Upper lobe of left lung (tissue), 6 donors: ENCODE measurements at regions not wholly inside any gene's neighbourhood (a gene's known extent, or its start where the extent isn't known, plus 50 kb on each side); places are given as distances from the start of the nearest gene placed in this dataset.

Source experiments
- ATAC-seq, 2 donors: fragments of 200-7000 bp; cut with Tn5 transposase; one replicate each; pipeline ENCODE4 v1.9.1; 2022; ENCODE audit warnings: mild to moderate bottlenecking in 2 of 2, moderate library complexity in 2 of 2; ENCODE audit not compliant: low FRiP score in 2 of 2
- DNase-seq, 2 donors: peaks; one replicate each; pipeline ENCODE4 v3.0.0-alpha.2; 2019 to 2020
- H3K27ac ChIP-seq, 4 donors: fragments of 200-600 bp; sonication (generic); one replicate each; pipeline ENCODE4 v1.5.1; 2016 to 2019
- H3K27me3 ChIP-seq, 4 donors: fragments of 200-600 bp; sonication (generic); one replicate each; pipeline ENCODE4 v1.5.1; 2017 to 2019
- H3K36me3 ChIP-seq, 4 donors: fragments of 200-600 bp; sonication (generic); one replicate each; pipeline ENCODE4 v1.5.1; 2016 to 2019
- H3K4me1 ChIP-seq, 4 donors: fragments of 200-600 bp; sonication (generic); one replicate each; pipeline ENCODE4 v1.5.1; 2018 to 2019
- H3K4me3 ChIP-seq, 4 donors: fragments of 200-600 bp; sonication (generic); one replicate each; pipeline ENCODE4 v1.5.1; 2017 to 2019; ENCODE audit warnings: mild to moderate bottlenecking in 2 of 4, moderate library complexity in 1 of 4
- H3K9me3 ChIP-seq, 4 donors: fragments of 200-600 bp; sonication (generic); one replicate each; pipeline ENCODE4 v1.5.1; 2018 to 2019
- EP300 ChIP-seq, 4 donors: sonication (generic); formaldehyde crosslinking; IDR thresholded peaks; one replicate each; pipeline ENCODE4 v1.5.1; 2017; ENCODE audit warnings: antibody characterized with exemption in 4 of 4, control low read depth in 2 of 4
- POLR2A ChIP-seq, 4 donors: fragments of 450-650 bp; IDR thresholded peaks; one replicate each; pipeline ENCODE4 v1.5.1; 2016 to 2017; ENCODE audit warnings: antibody characterized with exemption in 4 of 4, mild to moderate bottlenecking in 2 of 4
- POLR2AphosphoS5 ChIP-seq, 2 donors: sonication (generic); formaldehyde crosslinking; IDR thresholded peaks; one replicate each; pipeline ENCODE4 v1.5.1; 2017; ENCODE audit warnings: antibody characterized with exemption in 2 of 2
- WGBS, 2 donors: methylation state at CpG; one replicate each; pipeline ENCODE4 v1.1.5; 2017 to 2018; 5-methylcytosine and 5-hydroxymethylcytosine counted together
- TF ChIP-seq, protein P1 (sequence below), 6 experiments: fragments of 450-650 bp in 4 of 6; fragments of 200-600 bp in 2 of 6; sonication (generic) in 2 of 6; IDR thresholded peaks; one replicate each; pipeline ENCODE4 v1.5.1; 2016 to 2019; ENCODE audit warnings: antibody characterized with exemption in 6 of 6
- donor health status: DM: no; HTN: no; CAD: no; lungs with moderate emphysema.
- donor health status: DM: no; HTN: yes; CAD: no; lungs with severe emphysema.

DNA sequence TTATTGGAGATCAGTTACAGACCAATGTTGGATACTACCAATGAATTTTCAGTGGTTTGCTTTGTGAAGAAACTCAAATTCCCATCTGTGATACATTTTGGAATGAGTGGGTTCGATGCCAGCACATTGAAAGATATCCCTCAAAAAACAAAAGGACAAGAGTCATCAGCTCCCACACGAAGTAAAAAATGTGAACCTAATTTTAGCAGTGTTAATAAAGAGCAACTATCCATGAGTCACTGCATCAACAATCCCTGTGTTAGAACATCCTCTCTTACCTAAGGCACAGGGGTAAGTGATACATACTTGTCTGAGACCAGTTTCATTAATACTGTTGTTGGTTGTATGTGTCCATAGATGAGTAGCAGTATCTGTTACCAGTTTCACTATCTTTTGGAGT lies 551.8 kb upstream of the SOX11 start:
- no peaks in the 10 kb centered on the region for H3K9me3 ChIP-seq
- no peak for ATAC-seq
- H3K4me3 ChIP-seq: no peak overlapping the region

DNA sequence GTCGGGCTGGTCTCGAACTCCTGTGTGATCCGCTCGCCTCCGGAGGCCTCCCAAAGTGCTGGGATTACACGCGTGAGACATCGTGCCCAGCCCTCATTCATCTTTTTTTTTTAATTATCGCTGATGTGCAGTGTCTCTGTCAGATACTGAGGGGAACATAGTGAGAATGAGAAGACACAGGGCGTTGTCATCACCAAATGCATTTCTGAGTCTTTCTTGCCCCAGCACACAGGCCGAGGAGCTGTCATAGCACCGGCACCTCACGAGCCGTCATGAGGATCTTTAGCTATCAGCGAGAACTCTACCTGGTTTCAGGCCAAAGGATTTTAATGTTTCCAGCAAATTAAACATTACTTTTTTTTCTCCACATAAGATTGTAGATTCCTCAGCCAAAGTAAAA lies 548.0 kb upstream of the SOX11 start:
- DNase-seq: no peak
- TF ChIP-seq POLR2A (IDR thresholded peaks at IDR 0.05) (no peak), EP300 (IDR thresholded peaks at IDR 0.05) (no peak), POLR2AphosphoS5 (IDR thresholded peaks at IDR 0.05) (no peak)
- TF ChIP-seq, protein P1, sequence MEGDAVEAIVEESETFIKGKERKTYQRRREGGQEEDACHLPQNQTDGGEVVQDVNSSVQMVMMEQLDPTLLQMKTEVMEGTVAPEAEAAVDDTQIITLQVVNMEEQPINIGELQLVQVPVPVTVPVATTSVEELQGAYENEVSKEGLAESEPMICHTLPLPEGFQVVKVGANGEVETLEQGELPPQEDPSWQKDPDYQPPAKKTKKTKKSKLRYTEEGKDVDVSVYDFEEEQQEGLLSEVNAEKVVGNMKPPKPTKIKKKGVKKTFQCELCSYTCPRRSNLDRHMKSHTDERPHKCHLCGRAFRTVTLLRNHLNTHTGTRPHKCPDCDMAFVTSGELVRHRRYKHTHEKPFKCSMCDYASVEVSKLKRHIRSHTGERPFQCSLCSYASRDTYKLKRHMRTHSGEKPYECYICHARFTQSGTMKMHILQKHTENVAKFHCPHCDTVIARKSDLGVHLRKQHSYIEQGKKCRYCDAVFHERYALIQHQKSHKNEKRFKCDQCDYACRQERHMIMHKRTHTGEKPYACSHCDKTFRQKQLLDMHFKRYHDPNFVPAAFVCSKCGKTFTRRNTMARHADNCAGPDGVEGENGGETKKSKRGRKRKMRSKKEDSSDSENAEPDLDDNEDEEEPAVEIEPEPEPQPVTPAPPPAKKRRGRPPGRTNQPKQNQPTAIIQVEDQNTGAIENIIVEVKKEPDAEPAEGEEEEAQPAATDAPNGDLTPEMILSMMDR (IDR thresholded peaks at IDR 0.05): no peak
- no peak overlapping the region for H3K4me3 ChIP-seq
- H3K36me3 ChIP-seq: no peaks in the 10 kb centered on the region
- H3K9me3 ChIP-seq: peaks cover 0 to 6% (median 0%) of the 10 kb centered on the region in 4 donors
- ATAC-seq: no peak
- H3K27ac ChIP-seq: no peak overlapping the region
- no peaks in the 10 kb centered on the region for H3K4me1 ChIP-seq
- 79 to 81% methylated on average over 15 of the region's 15 CpGs for WGBS, 2 donors
- no peaks in the 10 kb centered on the region for H3K27me3 ChIP-seq

More for the DNA sequence above, 551.8 kb upstream of the SOX11 start:
- 67 to 71% methylated on average over 2 of the region's 2 CpGs for WGBS, 2 donors
- no peak for TF ChIP-seq EP300 (IDR thresholded peaks at IDR 0.05)
- TF ChIP-seq POLR2A (IDR thresholded peaks at IDR 0.05): no peak
- TF ChIP-seq POLR2AphosphoS5 (IDR thresholded peaks at IDR 0.05): no peak
- TF ChIP-seq, protein P1 (IDR thresholded peaks at IDR 0.05): no peak
- no peak for DNase-seq
- no peaks in the 10 kb centered on the region for H3K36me3 ChIP-seq
- no peak overlapping the region for H3K27ac ChIP-seq
- H3K27me3 ChIP-seq: no peaks in the 10 kb centered on the region
- H3K4me1 ChIP-seq: no peaks in the 10 kb centered on the region

DNA sequence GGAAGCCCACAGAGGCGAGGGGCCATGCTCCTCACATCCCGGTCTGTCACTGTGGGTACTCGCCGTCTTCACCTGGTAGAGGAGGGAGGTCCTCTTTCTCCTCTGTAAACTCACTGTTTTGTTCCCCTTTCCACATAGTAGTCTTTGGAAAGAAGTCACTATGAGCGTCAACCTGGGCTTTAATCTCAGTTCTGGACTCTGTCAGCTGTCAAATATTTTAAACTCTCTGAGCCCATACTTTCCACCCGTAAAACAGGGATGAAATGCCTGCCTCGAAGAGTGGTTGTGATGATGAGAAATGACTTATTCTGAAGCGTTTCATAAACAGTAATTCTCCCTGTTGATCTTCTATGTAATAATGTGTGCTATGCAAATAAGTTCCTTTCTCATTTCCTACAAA lies 547.1 kb upstream of the SOX11 start:
- Histone ChIP-seq H3K27me3 (no peaks in the 10 kb centered on the region), H3K9me3 (peaks cover 0 to 6% (median 0%) of the 10 kb centered on the region in 4 donors), H3K27ac (no peak overlapping the region), H3K4me1 (no peaks in the 10 kb centered on the region), H3K4me3 (no peak overlapping the region), H3K36me3 (no peaks in the 10 kb centered on the region)
- no peak for DNase-seq
- TF ChIP-seq POLR2A (IDR thresholded peaks at IDR 0.05) (no peak), EP300 (IDR thresholded peaks at IDR 0.05) (no peak), POLR2AphosphoS5 (IDR thresholded peaks at IDR 0.05) (no peak)
- TF ChIP-seq, protein P1 (IDR thresholded peaks at IDR 0.05): no peak
- no peak for ATAC-seq
- 79 to 90% methylated on average over 8 of the region's 8 CpGs for WGBS, 2 donors

DNA sequence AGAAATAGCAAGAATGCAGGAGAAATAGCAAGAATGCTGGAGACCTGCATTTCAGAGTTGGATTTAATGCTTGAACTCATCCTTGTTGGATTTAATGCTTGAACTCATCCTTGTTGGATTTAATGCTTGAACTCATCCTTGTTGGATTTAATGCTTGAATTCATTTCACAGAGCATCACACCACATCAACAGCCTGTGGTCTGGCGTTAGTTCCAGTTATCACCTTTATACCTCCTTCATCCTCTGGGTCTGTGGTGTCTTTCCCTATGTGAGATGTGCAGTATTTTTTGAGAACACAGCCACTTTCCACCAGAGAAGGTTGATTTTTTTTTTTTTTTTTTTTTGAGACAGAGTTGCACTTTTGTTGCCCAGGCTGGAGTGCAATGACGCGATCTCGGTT lies 546.4 kb upstream of the SOX11 start:
- TF ChIP-seq POLR2A (IDR thresholded peaks at IDR 0.05) (no peak), POLR2AphosphoS5 (IDR thresholded peaks at IDR 0.05) (no peak), EP300 (IDR thresholded peaks at IDR 0.05) (no peak)
- TF ChIP-seq, protein P1 (IDR thresholded peaks at IDR 0.05): no peak
- no peak for ATAC-seq
- H3K27me3 ChIP-seq: no peaks in the 10 kb centered on the region
- 95% methylated on average over 4 of the region's 4 CpGs for WGBS, 2 donors
- no peaks in the 10 kb centered on the region for H3K36me3 ChIP-seq
- no peak overlapping the region for H3K27ac ChIP-seq
- no peaks in the 10 kb centered on the region for H3K4me1 ChIP-seq
- no peak overlapping the region for H3K4me3 ChIP-seq
- peaks cover 0 to 6% (median 0%) of the 10 kb centered on the region in 4 donors for H3K9me3 ChIP-seq
- DNase-seq: no peak

DNA sequence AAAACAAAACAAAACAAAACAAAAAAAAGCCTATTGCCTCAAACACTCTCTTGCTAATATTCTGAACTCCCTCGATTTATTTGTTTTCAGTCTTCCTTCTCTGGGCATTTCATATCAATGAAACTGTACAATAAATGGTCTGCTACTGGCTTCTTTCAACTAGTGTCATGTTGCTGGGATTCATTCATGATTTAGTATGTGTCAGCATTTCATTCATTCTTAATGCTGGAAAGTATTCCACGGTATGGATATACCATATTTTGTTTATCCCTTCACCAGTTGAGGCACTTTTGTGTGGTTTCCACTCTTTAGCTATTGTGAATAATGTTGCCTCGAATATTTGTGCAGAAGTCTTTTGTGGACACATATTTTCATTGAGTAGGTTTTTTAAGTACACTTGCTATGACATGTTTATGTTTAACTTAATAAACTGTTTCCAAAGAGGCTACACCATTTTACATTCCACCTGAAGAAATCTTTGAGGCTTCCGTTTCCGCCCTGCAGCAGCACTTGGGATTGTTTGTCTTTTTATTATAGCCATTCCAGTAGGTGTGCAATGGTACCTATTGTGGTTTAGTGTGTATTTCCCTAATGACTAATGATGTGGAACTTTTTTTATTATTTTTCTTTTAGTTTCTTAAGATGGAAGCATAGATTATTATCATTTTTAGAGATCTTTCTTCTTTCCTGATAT lies 543.6 kb upstream of the SOX11 start:
- no peak for ATAC-seq
- Histone ChIP-seq H3K9me3 (peaks cover 0 to 6% (median 0%) of the 10 kb centered on the region in 4 donors), H3K4me3 (no peak overlapping the region), H3K27ac (no peak overlapping the region), H3K36me3 (no peaks in the 10 kb centered on the region), H3K4me1 (no peaks in the 10 kb centered on the region), H3K27me3 (no peaks in the 10 kb centered on the region)
- 75 to 83% methylated on average over 5 of the region's 5 CpGs for WGBS, 2 donors
- DNase-seq: no peak
- TF ChIP-seq EP300 (IDR thresholded peaks at IDR 0.05): no peak
- TF ChIP-seq POLR2AphosphoS5 (IDR thresholded peaks at IDR 0.05): no peak
- TF ChIP-seq POLR2A (IDR thresholded peaks at IDR 0.05): no peak
- TF ChIP-seq, protein P1 (IDR thresholded peaks at IDR 0.05): no peak
